NCI-H748 (cell line): ENCODE measurements at regions not wholly inside any gene's neighbourhood (a gene's known extent, or its start where the extent isn't known, plus 50 kb on each side); places are given as distances from the start of the nearest gene placed in this dataset.

Source experiments
- DNase-seq: peaks from one replicate; lab custom pipeline; 2025; ENCODE audit not compliant: unreplicated experiment; lab: John Stamatoyannopoulos, UW

- DNase-seq = no peak
Measured at GRCh38 chr12:127656266-127656665, 610.7 kb upstream of the TMEM132C start.

- DNase-seq = no peak
Measured at GRCh38 chr12:127657036-127657435, 609.9 kb upstream of the TMEM132C start.

GRCh38 chr12:127660961-127661360 lies 606.0 kb upstream of the TMEM132C start:
- DNase-seq = no peak

GRCh38 chr12:127663716-127664115 lies 603.3 kb upstream of the TMEM132C start:
- DNase-seq = no peak

- DNase-seq = no peak
Measured at GRCh38 chr12:127664901-127665300, 602.1 kb upstream of the TMEM132C start.

GRCh38 chr12:127667131-127667685 lies 599.8 kb upstream of the TMEM132C start:
- DNase-seq = no peak

GRCh38 chr12:127670294-127670693 lies 596.7 kb upstream of the TMEM132C start:
- DNase-seq = no peak

GRCh38 chr12:127670796-127671195 lies 596.2 kb upstream of the TMEM132C start:
- no peak for DNase-seq

- DNase-seq = no peak
Measured at GRCh38 chr12:127675936-127676335, 591.0 kb upstream of the TMEM132C start.

GRCh38 chr12:127677537-127678131 lies 589.3 kb upstream of the TMEM132C start:
- peak; percentile 87 for DNase-seq

GRCh38 chr12:127678945-127679344 lies 588.0 kb upstream of the TMEM132C start:
- no peak for DNase-seq

- DNase-seq = no peak
Measured at GRCh38 chr12:127680516-127680915, 586.5 kb upstream of the TMEM132C start.

GRCh38 chr12:127681151-127681754 lies 585.7 kb upstream of the TMEM132C start:
- no peak for DNase-seq

GRCh38 chr12:127685491-127685890 lies 581.5 kb upstream of the TMEM132C start:
- no peak for DNase-seq

GRCh38 chr12:127685931-127686330 lies 581.0 kb upstream of the TMEM132C start:
- DNase-seq = no peak

- no peak for DNase-seq
Measured at GRCh38 chr12:127687181-127687580, 579.8 kb upstream of the TMEM132C start.

- DNase-seq = no peak
Measured at GRCh38 chr12:127688906-127689428, 578.0 kb upstream of the TMEM132C start.

- DNase-seq = no peak
Measured at GRCh38 chr12:127690161-127690560, 576.8 kb upstream of the TMEM132C start.

- DNase-seq = no peak
Measured at GRCh38 chr12:127696963-127697362, 570.0 kb upstream of the TMEM132C start.

- no peak for DNase-seq
Measured at GRCh38 chr12:127703026-127703425, 563.9 kb upstream of the TMEM132C start.

- no peak for DNase-seq
Measured at GRCh38 chr12:127711108-127711507, 555.9 kb upstream of the TMEM132C start.

- no peak for DNase-seq
Measured at GRCh38 chr12:127712561-127712960, 554.4 kb upstream of the TMEM132C start.
